ENCODE measurements at regions not wholly inside any gene's neighbourhood (a gene's known extent, or its start where the extent isn't known, plus 50 kb on each side); places are given as distances from the start of the nearest gene placed in this dataset.

DNA sequence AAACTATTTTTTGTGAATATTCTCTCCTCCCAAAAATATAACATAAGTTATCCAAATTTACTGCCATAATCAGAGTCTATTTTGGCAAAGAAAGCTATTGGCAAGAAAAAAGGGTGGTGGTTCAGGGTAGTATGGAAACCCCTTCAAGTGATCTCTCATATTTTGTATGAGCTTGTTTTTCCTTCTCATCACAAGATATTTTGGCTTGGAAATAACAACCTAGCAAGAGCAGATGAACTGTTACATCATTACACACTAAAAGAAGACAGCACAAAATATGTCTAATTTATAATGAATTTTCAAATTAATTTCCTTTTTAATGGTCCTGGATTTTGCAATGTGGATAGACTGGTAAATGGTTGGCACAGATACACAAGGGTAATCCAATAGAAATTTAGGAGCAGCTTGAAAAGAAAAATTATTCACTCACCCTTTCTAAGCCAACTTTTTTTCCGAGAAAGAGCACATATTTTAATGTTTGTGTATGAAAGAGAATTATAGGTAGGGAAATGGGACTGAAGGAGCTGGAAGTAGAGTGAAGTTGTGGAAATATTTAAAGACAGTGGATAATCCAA, 225.1 kb downstream of the EFNB2 start:
- no peak for TF ChIP-seq POLR2A (IDR thresholded peaks at IDR 0.05; ENCODE audit: extremely low read depth, insufficient read length)
- TF ChIP-seq, protein P1, sequence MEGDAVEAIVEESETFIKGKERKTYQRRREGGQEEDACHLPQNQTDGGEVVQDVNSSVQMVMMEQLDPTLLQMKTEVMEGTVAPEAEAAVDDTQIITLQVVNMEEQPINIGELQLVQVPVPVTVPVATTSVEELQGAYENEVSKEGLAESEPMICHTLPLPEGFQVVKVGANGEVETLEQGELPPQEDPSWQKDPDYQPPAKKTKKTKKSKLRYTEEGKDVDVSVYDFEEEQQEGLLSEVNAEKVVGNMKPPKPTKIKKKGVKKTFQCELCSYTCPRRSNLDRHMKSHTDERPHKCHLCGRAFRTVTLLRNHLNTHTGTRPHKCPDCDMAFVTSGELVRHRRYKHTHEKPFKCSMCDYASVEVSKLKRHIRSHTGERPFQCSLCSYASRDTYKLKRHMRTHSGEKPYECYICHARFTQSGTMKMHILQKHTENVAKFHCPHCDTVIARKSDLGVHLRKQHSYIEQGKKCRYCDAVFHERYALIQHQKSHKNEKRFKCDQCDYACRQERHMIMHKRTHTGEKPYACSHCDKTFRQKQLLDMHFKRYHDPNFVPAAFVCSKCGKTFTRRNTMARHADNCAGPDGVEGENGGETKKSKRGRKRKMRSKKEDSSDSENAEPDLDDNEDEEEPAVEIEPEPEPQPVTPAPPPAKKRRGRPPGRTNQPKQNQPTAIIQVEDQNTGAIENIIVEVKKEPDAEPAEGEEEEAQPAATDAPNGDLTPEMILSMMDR (IDR thresholded peaks at IDR 0.05; ENCODE audit: low read depth, low read length), result no peak
- TF ChIP-seq, protein P2, sequence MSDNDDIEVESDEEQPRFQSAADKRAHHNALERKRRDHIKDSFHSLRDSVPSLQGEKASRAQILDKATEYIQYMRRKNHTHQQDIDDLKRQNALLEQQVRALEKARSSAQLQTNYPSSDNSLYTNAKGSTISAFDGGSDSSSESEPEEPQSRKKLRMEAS (IDR thresholded peaks at IDR 0.05; ENCODE audit: low read depth, low read length), result no peak

Data from NB4 (cell line).